Activated naive CD4-positive, alpha-beta T cell treated with anti-CD3 and anti-CD28 coated beads for 36 hours (primary cell): ENCODE measurements at regions not wholly inside any gene's neighbourhood (a gene's known extent, or its start where the extent isn't known, plus 50 kb on each side); places are given as distances from the start of the nearest gene placed in this dataset.

ENCODE experiments used
- CTCF ChIA-PET: fragments of 350-600 bp; sonication (Branson Sonifier 250); formaldehyde crosslinking; loops from one replicate; lab custom pipeline; 2021; ENCODE audit warnings: antibody characterized with exemption; lab: Charles Lee
- DNase-seq: peaks from one replicate; pipeline ENCODE4 v3.0.0-alpha.2; 2020
- H3K27ac Mint-ChIP-seq: one replicate; pipeline ENCODE4 v1.8.0; 2021; ENCODE audit warnings: mild to moderate bottlenecking, mixed read lengths
- H3K27me3 Mint-ChIP-seq: one replicate; pipeline ENCODE4 v1.8.0; 2021; ENCODE audit warnings: low read depth, mixed read lengths
- H3K36me3 Mint-ChIP-seq: one replicate; pipeline ENCODE4 v1.8.0; 2021; ENCODE audit warnings: low read depth, mixed read lengths
- H3K4me1 Mint-ChIP-seq: one replicate; pipeline ENCODE4 v1.8.0; 2021; ENCODE audit warnings: low read depth, mixed read lengths
- H3K4me3 Mint-ChIP-seq: one replicate; pipeline ENCODE4 v1.8.0; 2021; ENCODE audit warnings: mild to moderate bottlenecking, moderate library complexity, mixed read lengths
- H3K9me3 Mint-ChIP-seq: one replicate; pipeline ENCODE4 v1.8.0; 2021; ENCODE audit warnings: mixed read lengths
- intact Hi-C: fragments of 100-400 bp; cut with micrococcal nuclease; formaldehyde crosslinking; loops from one replicate; pipeline ENCODE4 v1.15.1; 2023

DNA sequence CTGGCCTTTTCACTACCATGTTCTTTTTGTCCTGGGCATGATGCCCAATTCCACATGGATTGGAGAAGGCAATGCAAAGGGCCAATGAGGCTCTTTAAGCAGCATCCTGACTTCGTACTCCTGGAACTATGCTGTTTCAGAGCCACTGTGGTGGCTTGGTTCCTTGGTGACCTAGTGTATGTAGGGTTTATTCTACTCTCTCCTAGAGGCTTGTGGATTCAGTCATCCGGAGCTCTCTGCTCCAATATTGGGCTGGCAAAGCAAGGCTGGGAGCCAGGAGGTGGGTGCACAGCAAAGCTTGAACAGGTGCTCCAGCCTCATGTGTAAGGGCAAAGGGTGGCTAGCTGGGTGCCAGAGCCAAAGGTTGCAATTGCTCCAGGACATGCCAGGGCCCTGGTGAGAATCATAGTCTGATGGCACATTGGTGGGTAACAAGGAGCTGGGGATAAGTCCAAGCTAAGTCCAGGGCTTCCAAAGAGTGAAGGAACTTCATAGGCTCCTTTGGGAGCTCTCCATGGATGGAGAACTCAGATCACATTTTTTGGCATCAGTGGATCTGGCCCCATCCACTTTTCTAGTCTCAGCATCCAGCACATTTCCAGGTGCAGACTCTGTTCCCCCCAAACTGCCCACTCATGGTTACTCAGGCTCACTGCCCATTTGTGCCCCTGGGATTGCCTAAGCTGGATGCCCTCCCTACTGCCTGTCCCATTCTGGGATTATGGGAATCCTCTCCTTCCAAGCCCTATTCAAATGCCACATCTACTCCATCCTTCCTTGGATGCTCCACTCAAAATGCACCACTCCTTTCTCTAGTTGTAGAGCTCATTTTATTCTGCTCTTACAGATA is 253.9 kb downstream of the EMP1 start:
- CTCF ChIA-PET: interaction anchor here (0.5 kb wide), 1 partner anchor 194 kb away, joined by 3 read pairs; no protein-coding TSS in a partner anchor
- Mint-ChIP-seq H3K4me3 (no peak overlapping the region), H3K9me3 (no peaks in the 10 kb centered on the region), H3K27me3 (peaks cover 3% of the 10 kb centered on the region), H3K27ac (no peak overlapping the region), H3K4me1 (no peaks in the 10 kb centered on the region), H3K36me3 (no peaks in the 10 kb centered on the region)
- intact Hi-C loops: no loop called here
- no peak for DNase-seq

DNA sequence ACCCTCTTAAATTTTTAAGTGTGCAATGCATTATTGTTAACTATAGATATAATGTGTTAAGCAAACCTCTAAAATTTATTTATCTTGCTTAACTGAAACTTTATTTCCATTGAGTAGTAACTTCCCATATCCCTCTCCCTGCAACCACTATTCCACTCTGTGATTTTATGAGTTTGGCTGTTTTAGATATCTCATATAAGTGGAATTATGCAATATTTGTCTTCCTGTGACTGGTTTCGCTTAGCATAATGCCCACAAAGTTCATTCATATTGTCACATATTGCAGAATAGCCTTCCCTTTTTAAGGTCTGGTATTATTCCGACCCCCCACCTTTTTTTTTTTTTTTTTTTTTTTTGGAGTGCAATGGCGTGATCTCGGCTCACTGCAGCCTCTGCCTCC is 247.6 kb downstream of the EMP1 start:
- Mint-ChIP-seq H3K27ac (no peak overlapping the region), H3K9me3 (no peaks in the 10 kb centered on the region), H3K4me1 (no peaks in the 10 kb centered on the region), H3K27me3 (no peaks in the 10 kb centered on the region), H3K36me3 (no peaks in the 10 kb centered on the region), H3K4me3 (no peak overlapping the region)
- CTCF ChIA-PET: no interaction called here
- intact Hi-C loops: no loop called here
- no peak for DNase-seq

DNA sequence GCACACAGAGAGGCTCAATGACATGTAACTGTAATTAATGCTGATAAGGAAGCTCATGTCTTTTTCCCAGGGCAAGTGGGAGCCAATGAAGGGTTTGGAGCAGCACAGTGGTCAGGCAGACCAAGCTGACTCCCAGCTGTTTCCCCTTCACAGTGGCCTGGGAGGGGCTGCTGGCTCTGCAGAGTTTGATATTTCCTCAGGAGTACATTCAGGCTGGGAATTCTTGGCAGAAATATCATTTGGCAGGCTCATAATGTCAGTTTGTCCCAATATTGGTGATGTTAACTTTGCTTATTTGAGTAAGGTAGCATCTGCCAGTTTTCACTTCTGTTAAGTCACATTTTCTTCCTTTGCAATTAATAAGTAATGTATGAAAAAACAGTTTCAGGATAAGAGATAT is 247.0 kb downstream of the EMP1 start:
- H3K4me1 Mint-ChIP-seq: no peaks in the 10 kb centered on the region
- CTCF ChIA-PET: no interaction called here
- DNase-seq: no peak
- no peaks in the 10 kb centered on the region for H3K36me3 Mint-ChIP-seq
- no peaks in the 10 kb centered on the region for H3K9me3 Mint-ChIP-seq
- H3K27ac Mint-ChIP-seq: no peak overlapping the region
- intact Hi-C loops: no loop called here
- no peak overlapping the region for H3K4me3 Mint-ChIP-seq
- H3K27me3 Mint-ChIP-seq: no peaks in the 10 kb centered on the region

- Mint-ChIP-seq H3K36me3 (no peaks in the 10 kb centered on the region), H3K27ac (no peak overlapping the region), H3K4me1 (no peaks in the 10 kb centered on the region), H3K4me3 (no peak overlapping the region), H3K9me3 (no peaks in the 10 kb centered on the region), H3K27me3 (no peaks in the 10 kb centered on the region)
- no peak for DNase-seq
- intact Hi-C loops: no loop called here
- CTCF ChIA-PET: no interaction called here
Observed at GRCh38 chr12:13443028-13443427, 246.5 kb downstream of the EMP1 start.

- CTCF ChIA-PET: no interaction called here
- Mint-ChIP-seq H3K4me3 (no peak overlapping the region), H3K4me1 (no peaks in the 10 kb centered on the region), H3K36me3 (no peaks in the 10 kb centered on the region), H3K27ac (no peak overlapping the region), H3K27me3 (no peaks in the 10 kb centered on the region), H3K9me3 (no peaks in the 10 kb centered on the region)
- DNase-seq: no peak
- intact Hi-C loops: no loop called here
Observed at GRCh38 chr12:13442457-13442856, 245.9 kb downstream of the EMP1 start.

DNA sequence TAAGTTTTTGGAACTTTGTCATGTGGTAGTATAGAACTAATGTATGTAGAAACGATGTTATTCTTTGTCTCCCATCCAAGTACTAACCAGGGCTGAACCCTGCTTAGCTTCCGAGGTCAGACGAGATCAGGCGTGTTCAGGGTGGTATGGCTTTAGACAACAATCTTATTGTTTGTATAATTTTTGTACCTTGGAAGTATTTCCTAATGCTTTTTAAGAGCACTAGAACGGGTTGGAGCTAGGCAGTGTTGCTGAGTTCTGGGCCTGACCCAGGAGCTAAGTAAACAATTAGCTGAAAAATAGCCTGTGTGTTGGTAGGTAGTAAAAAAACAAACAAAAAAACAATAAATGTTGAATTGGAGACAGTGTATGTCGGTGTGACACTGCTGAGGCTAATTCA is 244.3 kb downstream of the EMP1 start:
- Mint-ChIP-seq H3K36me3 (no peaks in the 10 kb centered on the region), H3K27me3 (no peaks in the 10 kb centered on the region), H3K4me1 (no peaks in the 10 kb centered on the region), H3K4me3 (no peak overlapping the region), H3K9me3 (no peaks in the 10 kb centered on the region), H3K27ac (no peak overlapping the region)
- DNase-seq: no peak
- intact Hi-C loops: no loop called here
- CTCF ChIA-PET: interaction anchor here (0.6 kb wide), 2 partner anchors 186 to 396 kb away, joined by 3 to 4 read pairs; no protein-coding TSS in a partner anchor

DNA sequence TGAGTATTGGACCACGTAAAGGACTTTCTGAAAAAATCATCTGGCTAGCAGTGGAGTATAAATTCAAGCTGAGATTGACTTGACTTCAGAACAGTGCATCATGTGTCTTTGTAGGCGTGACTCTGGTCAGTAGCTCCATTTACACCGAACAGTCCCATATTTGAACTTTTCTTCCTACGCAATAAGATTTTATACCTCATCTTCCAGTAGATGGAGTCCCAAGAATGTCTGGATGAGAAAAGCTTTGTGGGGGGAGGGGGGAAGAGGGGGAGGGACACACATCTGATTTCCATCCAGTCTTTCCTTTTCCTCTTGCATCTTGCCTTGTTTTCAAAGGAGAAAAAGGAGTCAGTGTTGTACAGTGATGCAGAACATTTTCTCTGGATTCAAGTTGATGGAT is 241.0 kb downstream of the EMP1 start:
- no peaks in the 10 kb centered on the region for H3K36me3 Mint-ChIP-seq
- H3K4me1 Mint-ChIP-seq: no peaks in the 10 kb centered on the region
- H3K4me3 Mint-ChIP-seq: no peak overlapping the region
- CTCF ChIA-PET: interaction anchor here (0.6 kb wide), 1 partner anchor 206 kb away, joined by 3 read pairs; no protein-coding TSS in a partner anchor
- H3K9me3 Mint-ChIP-seq: no peaks in the 10 kb centered on the region
- intact Hi-C loops: no loop called here
- no peaks in the 10 kb centered on the region for H3K27me3 Mint-ChIP-seq
- DNase-seq: no peak
- no peak overlapping the region for H3K27ac Mint-ChIP-seq

DNA sequence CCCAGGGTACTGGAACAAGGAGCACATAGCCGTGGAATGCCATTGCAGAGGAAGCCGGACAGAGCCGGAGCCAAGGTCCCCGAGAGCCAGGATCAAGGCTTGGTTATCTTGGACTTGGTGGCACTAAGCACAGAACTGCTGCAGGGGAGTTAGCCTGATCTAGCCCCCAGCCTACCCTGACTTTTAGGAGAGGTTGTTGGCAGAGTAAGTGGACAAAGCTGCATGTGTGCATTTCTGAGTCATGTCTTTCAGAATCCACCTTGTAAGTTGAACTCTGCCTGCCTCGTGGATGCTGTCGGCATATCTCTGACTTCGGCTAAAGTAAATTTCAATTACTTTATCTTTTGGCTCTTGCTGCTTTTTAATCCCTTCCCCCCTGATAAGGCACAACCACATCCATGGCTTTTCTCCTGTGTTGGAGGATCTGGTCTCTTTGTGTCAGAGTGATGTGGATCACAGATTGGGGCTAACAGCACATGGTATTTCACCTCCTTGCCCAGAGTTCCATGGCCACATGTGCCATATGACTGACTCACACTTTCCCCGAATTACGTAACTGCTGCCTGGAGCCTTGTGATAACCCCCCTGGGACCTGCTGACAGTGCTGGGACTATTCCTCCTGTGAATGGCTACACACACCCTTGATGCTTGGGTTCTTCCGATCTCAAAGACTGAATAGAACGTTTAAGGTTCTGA is 240.3 kb downstream of the EMP1 start:
- intact Hi-C loops: no loop called here
- CTCF ChIA-PET: interaction anchor here (0.6 kb wide), 1 partner anchor 206 kb away, joined by 3 read pairs; no protein-coding TSS in a partner anchor

DNA sequence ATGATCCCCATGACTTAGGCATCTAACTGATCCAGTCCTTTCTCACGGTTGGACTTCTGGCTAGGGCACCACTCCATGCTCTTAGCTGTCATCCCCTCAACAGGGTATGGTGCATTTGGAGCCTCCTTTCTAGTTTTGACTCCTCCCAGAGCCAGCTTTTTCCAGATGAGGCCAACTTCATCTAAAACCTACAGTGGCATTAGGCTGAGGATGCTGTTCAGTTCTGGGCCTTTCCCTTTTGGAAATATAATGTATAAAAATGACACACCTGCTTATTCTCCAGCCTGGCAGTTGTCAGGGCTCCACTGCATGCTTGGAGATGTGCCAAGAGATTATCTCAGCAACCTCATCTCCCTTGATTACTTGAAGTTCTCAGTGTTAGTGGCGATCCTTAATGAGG is 239.7 kb downstream of the EMP1 start:
- intact Hi-C loops: no loop called here
- CTCF ChIA-PET: no interaction called here
- Mint-ChIP-seq H3K27me3 (no peaks in the 10 kb centered on the region), H3K36me3 (no peaks in the 10 kb centered on the region), H3K9me3 (no peaks in the 10 kb centered on the region), H3K4me3 (no peak overlapping the region), H3K27ac (no peak overlapping the region), H3K4me1 (no peaks in the 10 kb centered on the region)
- DNase-seq: no peak

More for the DNA sequence above, 240.3 kb downstream of the EMP1 start:
- Mint-ChIP-seq H3K27ac (no peak overlapping the region), H3K36me3 (no peaks in the 10 kb centered on the region), H3K27me3 (no peaks in the 10 kb centered on the region), H3K4me1 (no peaks in the 10 kb centered on the region), H3K9me3 (no peaks in the 10 kb centered on the region), H3K4me3 (no peak overlapping the region)
- no peak for DNase-seq

GRCh38 chr12:13435235-13435933 is 238.9 kb downstream of the EMP1 start:
- CTCF ChIA-PET: no interaction called here
- Mint-ChIP-seq H3K4me3 (no peak overlapping the region), H3K9me3 (no peaks in the 10 kb centered on the region), H3K27ac (no peak overlapping the region), H3K36me3 (no peaks in the 10 kb centered on the region), H3K4me1 (no peaks in the 10 kb centered on the region), H3K27me3 (no peaks in the 10 kb centered on the region)
- intact Hi-C loops: no loop called here
- no peak for DNase-seq

- no peak overlapping the region for H3K4me3 Mint-ChIP-seq
- CTCF ChIA-PET: no interaction called here
- no peaks in the 10 kb centered on the region for H3K4me1 Mint-ChIP-seq
- no peak for DNase-seq
- no peaks in the 10 kb centered on the region for H3K9me3 Mint-ChIP-seq
- no peak overlapping the region for H3K27ac Mint-ChIP-seq
- no peaks in the 10 kb centered on the region for H3K27me3 Mint-ChIP-seq
- intact Hi-C loops: no loop called here
- no peaks in the 10 kb centered on the region for H3K36me3 Mint-ChIP-seq
Observed at GRCh38 chr12:13433768-13434167, 237.2 kb downstream of the EMP1 start.

- DNase-seq: no peak
- Mint-ChIP-seq H3K9me3 (peaks cover 7% of the 10 kb centered on the region), H3K27me3 (no peaks in the 10 kb centered on the region), H3K27ac (no peak overlapping the region), H3K4me1 (no peaks in the 10 kb centered on the region), H3K4me3 (no peak overlapping the region), H3K36me3 (no peaks in the 10 kb centered on the region)
- intact Hi-C loops: no loop called here
- CTCF ChIA-PET: no interaction called here
Observed at GRCh38 chr12:13431041-13431440, 234.5 kb downstream of the EMP1 start.
